SW480 (cell line): ENCODE measurements at regions not wholly inside any gene's neighbourhood (a gene's known extent, or its start where the extent isn't known, plus 50 kb on each side); places are given as distances from the start of the nearest gene placed in this dataset.
A peak's percentile ranks its signal among the peaks of the same experiment; 100 is the strongest.
"Not testable (repeated sequence)": the region's sequence is repeated elsewhere in the genome, so short reads cannot be mapped to it uniquely, and the experiment has no call there.

Experiments
- DNase-seq: peaks from one replicate; pipeline ENCODE4 v3.0.0-alpha.2; 2016; ENCODE audit warnings: low spot score

- DNase-seq = no peak
These were observed 222.0 kb upstream of the LRIG3 start for GRCh38 chr12:59142183-59142790.

- no peak for DNase-seq
These were observed 214.4 kb upstream of the LRIG3 start for GRCh38 chr12:59134750-59135149.

- DNase-seq = no peak
These were observed 211.2 kb upstream of the LRIG3 start for GRCh38 chr12:59131462-59131861.

- no peak for DNase-seq
These were observed 202.5 kb upstream of the LRIG3 start for GRCh38 chr12:59122784-59123183.

GRCh38 chr12:59121451-59121850 lies 201.1 kb upstream of the LRIG3 start:
- DNase-seq = no peak

GRCh38 chr12:59119676-59120075 lies 199.4 kb upstream of the LRIG3 start:
- DNase-seq = no peak

- no peak for DNase-seq
These were observed 198.1 kb upstream of the LRIG3 start for GRCh38 chr12:59118356-59118755.

GRCh38 chr12:59115995-59116394 lies 195.7 kb upstream of the LRIG3 start:
- DNase-seq = no peak

GRCh38 chr12:59115526-59115925 lies 195.2 kb upstream of the LRIG3 start:
- no peak for DNase-seq

GRCh38 chr12:59113831-59114615 lies 193.7 kb upstream of the LRIG3 start:
- peak; percentile 60 for DNase-seq

GRCh38 chr12:59111851-59112250 lies 191.5 kb upstream of the LRIG3 start:
- DNase-seq = no peak

GRCh38 chr12:59108516-59108915 lies 188.2 kb upstream of the LRIG3 start:
- DNase-seq = not testable (repeated sequence)

- no peak for DNase-seq
These were observed 180.3 kb upstream of the LRIG3 start for GRCh38 chr12:59100585-59100984.

GRCh38 chr12:59097876-59098275 lies 177.6 kb upstream of the LRIG3 start:
- DNase-seq = no peak

- DNase-seq = no peak
These were observed 175.9 kb upstream of the LRIG3 start for GRCh38 chr12:59096246-59096645.

- DNase-seq = no peak
These were observed 172.9 kb upstream of the LRIG3 start for GRCh38 chr12:59093073-59093772.

- DNase-seq = no peak
These were observed 168.4 kb upstream of the LRIG3 start for GRCh38 chr12:59088673-59089072.

- no peak for DNase-seq
These were observed 167.4 kb upstream of the LRIG3 start for GRCh38 chr12:59087691-59088090.

GRCh38 chr12:59087077-59087673 lies 166.9 kb upstream of the LRIG3 start:
- no peak for DNase-seq

GRCh38 chr12:59086126-59086525 lies 165.8 kb upstream of the LRIG3 start:
- no peak for DNase-seq

- no peak for DNase-seq
These were observed 165.4 kb upstream of the LRIG3 start for GRCh38 chr12:59085690-59086089.

GRCh38 chr12:59084511-59085375 lies 164.4 kb upstream of the LRIG3 start:
- no peak for DNase-seq
